Smooth muscle cell of the brain vasculature (primary cell): ENCODE measurements at regions not wholly inside any gene's neighbourhood (a gene's known extent, or its start where the extent isn't known, plus 50 kb on each side); places are given as distances from the start of the nearest gene placed in this dataset.
A peak's percentile ranks its signal among the peaks of the same experiment; 100 is the strongest.
"Not testable (repeated sequence)": the region's sequence is repeated elsewhere in the genome, so short reads cannot be mapped to it uniquely, and the experiment has no call there.

Source experiments
- DNase-seq: peaks from one replicate; pipeline ENCODE4 v3.0.0-alpha.2; 2012; ENCODE audit warnings: low read depth, low spot score

- DNase-seq, result no peak
Measured at GRCh38 chr18:73458186-73458964, 590.6 kb upstream of the NETO1 start.

GRCh38 chr18:73456643-73457042 lies 588.9 kb upstream of the NETO1 start:
- DNase-seq, result no peak

- DNase-seq, result no peak
Measured at GRCh38 chr18:73452866-73453265, 585.1 kb upstream of the NETO1 start.

- DNase-seq, result no peak
Measured at GRCh38 chr18:73446502-73446901, 578.7 kb upstream of the NETO1 start.

- DNase-seq, result no peak
Measured at GRCh38 chr18:73431620-73432019, 563.8 kb upstream of the NETO1 start.

DNA sequence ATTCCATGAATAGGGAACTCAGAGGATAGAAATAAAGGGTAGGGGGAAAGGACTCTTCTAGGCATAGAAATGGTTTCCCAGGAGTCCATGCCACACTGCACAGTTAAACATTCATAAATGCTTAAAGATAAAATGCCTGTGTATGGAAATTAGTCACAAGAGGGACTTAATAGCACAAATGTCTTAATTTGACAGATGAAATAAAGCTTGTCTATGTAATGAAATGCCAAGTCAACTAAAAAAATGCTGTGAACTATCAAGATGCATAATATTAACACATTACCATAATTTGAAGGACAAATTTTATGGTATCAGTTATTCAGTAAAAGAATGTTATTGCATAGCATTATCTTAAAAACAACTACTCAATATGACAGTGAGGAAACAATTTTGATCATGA lies 553.2 kb upstream of the NETO1 start:
- DNase-seq, result no peak

- no peak for DNase-seq
Measured at GRCh38 chr18:73419531-73419930, 551.7 kb upstream of the NETO1 start.

GRCh38 chr18:73414598-73414997 lies 546.8 kb upstream of the NETO1 start:
- DNase-seq, result no peak

- no peak for DNase-seq
Measured at GRCh38 chr18:73414069-73414468, 546.3 kb upstream of the NETO1 start.

DNA sequence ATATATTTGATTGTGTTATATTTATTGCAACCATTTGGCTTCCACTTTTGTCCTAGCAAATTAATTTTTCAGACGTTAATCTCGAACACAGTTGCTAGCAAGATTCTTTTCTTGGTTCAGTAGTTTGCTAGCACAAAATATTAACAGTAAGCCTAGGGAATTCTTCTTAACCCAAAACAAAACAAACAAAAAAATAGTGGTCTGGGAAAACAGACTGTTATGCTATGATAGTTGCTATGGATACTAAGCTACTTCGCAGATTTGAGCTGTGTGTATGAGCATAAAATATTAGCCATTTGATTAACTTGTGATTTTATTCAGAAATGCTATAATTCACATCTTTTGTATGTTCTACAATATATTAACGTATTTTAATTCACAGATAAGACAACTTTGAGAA lies 541.5 kb upstream of the NETO1 start:
- peak; percentile 12 for DNase-seq

- DNase-seq, result no peak
Measured at GRCh38 chr18:73408469-73408868, 540.7 kb upstream of the NETO1 start.

DNA sequence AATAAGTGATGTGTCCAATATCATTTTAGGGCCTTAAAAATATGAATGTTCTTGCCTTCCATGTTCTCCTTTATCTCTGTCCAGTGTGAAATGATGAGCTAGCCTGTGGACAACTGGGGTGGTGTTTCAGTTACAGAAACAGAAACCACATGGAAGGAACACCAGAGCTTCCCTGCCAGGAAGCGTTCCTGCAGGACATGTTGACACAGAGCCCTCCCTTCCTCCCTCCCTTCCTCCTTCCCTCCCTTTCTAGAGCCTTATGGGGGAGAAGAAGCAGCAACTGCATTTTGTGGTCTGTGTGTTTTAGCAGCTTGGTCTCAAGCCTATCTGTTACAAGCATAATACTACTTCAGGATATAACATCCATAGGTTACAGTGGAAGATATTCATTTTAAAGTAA lies 539.7 kb upstream of the NETO1 start:
- DNase-seq, result peak; percentile 68

GRCh38 chr18:73384246-73384645 lies 516.5 kb upstream of the NETO1 start:
- DNase-seq, result no peak

DNA sequence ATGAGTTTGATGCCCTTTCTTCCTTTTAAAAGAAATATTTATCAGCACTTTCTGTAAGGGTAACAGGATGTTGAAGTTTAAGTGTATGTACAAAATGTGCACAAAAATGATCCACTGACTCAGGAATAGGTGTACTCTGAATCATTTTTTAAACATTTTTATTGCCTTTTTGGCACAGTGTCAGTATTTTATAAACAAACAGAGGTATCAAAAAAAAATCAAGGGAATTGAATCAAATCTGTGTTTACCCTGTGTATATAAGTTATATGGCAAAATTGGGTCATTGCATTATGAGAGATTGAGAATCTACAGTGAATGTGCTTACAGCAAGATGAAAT lies 513.9 kb upstream of the NETO1 start:
- DNase-seq, result no peak

- DNase-seq, result peak; percentile 7
Measured at GRCh38 chr18:73381016-73381698, 513.4 kb upstream of the NETO1 start.

GRCh38 chr18:73366713-73367112 lies 498.9 kb upstream of the NETO1 start:
- DNase-seq, result no peak

GRCh38 chr18:73365018-73365417 lies 497.2 kb upstream of the NETO1 start:
- DNase-seq, result peak; percentile 26

DNA sequence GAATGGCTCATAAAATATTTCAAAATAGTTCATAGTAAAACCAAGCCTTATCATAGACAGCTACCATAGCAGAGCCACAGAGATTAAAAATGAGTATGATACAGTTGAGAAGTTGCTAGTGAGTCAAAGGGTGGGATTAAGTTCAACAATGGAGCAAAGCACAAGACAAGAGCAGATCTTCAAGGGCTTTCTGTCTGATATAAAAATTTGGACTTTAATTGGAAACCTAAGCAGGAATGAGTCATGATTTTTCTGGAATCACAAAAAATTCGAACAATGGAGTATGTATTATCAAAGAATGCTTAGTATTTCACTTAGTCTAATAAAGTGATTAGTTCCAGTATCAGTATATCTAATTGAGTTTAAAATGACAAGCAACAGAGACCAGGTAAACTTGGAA lies 487.3 kb upstream of the NETO1 start:
- DNase-seq, result no peak

- peak; percentile 46 for DNase-seq
Measured at GRCh38 chr18:73352546-73352945, 484.8 kb upstream of the NETO1 start.

DNA sequence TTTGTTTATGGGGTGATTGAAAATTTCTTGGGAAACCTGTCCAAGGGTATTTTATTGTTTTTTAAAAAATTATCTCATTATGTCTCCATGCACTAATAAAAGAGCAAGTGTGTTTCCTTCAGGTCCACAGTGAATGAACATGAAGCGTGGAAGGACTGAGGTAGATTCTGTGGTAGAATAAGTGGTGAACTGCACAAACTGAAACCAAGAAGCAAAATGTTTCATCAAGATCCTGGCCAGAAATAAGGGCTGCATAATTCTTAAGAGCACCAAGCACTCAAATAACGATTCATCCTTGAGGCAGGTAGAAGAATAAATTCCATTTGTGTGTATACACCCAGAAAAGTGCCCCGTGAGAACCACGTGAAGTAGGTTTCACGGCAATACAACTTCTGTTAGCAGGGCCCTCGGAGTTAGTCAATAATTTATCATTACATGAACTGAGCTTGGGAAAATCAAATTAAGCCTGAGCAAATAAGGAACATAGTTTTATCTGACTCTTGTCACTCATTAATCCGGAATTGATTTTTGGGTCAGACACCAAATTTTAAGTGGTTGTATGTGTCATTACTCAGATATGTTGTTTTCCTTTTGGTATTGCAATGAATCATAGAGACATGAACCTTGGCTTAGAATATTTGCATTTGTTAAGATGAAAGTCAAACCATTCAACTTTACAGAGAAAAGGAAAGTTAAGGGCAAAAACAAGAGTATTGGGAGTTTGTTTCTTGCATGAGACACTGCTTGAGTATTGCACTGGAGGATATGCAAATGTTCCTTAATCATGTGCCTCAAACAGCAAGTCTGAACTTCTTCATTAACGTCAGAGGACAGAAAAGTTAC lies 472.6 kb upstream of the NETO1 start:
- no peak for DNase-seq

- no peak for DNase-seq
Measured at GRCh38 chr18:73331212-73331772, 463.5 kb upstream of the NETO1 start.

GRCh38 chr18:73330106-73330505 lies 462.3 kb upstream of the NETO1 start:
- not testable (repeated sequence) for DNase-seq
